ENCODE measurements at regions not wholly inside any gene's neighbourhood (a gene's known extent, or its start where the extent isn't known, plus 50 kb on each side); places are given as distances from the start of the nearest gene placed in this dataset.

- Histone ChIP-seq H3K9ac (no peak overlapping the region), H3K27ac (no peak overlapping the region), H3K4me2 (no peak overlapping the region), H3K79me2 (ENCODE audit: insufficient read depth, low read depth) (no peaks in the 10 kb centered on the region), H3K27me3 (ENCODE audit: insufficient read depth, low read depth) (no peaks in the 10 kb centered on the region), H3K36me3 (ENCODE audit: insufficient read depth) (no peaks in the 10 kb centered on the region), H3K4me3 (IDR thresholded peaks at IDR 0.05; ENCODE audit: insufficient read depth, low read depth, low read length) (no peak overlapping the region), H4K20me1 (ENCODE audit: insufficient read depth) (no peaks in the 10 kb centered on the region), H2AFZ (ENCODE audit: low read depth) (no peak overlapping the region), H3K4me1 (ENCODE audit: low read depth, poor library complexity, severe bottlenecking) (no peaks in the 10 kb centered on the region)
- no peak for TF ChIP-seq CTCF (conservative IDR thresholded peaks at IDR 0.05; ENCODE audit: low read depth, low read length)
Observed at GRCh38 chrX:117752745-117753144, 363.9 kb downstream of the KLHL13 start.

- H3K4me2 ChIP-seq: no peak overlapping the region
- no peak for TF ChIP-seq CTCF (conservative IDR thresholded peaks at IDR 0.05; ENCODE audit: low read depth, low read length)
- H3K4me1 ChIP-seq (ENCODE audit: low read depth, poor library complexity, severe bottlenecking): no peaks in the 10 kb centered on the region
Observed at GRCh38 chrX:117751155-117751554, 365.5 kb downstream of the KLHL13 start.

GRCh38 chrX:117744958-117745357, 371.7 kb downstream of the KLHL13 start:
- TF ChIP-seq CTCF (conservative IDR thresholded peaks at IDR 0.05; ENCODE audit: low read depth, low read length): no peak
- H2AFZ ChIP-seq (ENCODE audit: low read depth): no peak overlapping the region
- no peaks in the 10 kb centered on the region for H3K4me1 ChIP-seq (ENCODE audit: low read depth, poor library complexity, severe bottlenecking)
- no peaks in the 10 kb centered on the region for H3K27me3 ChIP-seq (ENCODE audit: insufficient read depth, low read depth)
- H3K9ac ChIP-seq: no peak overlapping the region
- no peaks in the 10 kb centered on the region for H4K20me1 ChIP-seq (ENCODE audit: insufficient read depth)
- no peak overlapping the region for H3K4me2 ChIP-seq
- no peaks in the 10 kb centered on the region for H3K36me3 ChIP-seq (ENCODE audit: insufficient read depth)
- no peaks in the 10 kb centered on the region for H3K79me2 ChIP-seq (ENCODE audit: insufficient read depth, low read depth)
- H3K4me3 ChIP-seq (IDR thresholded peaks at IDR 0.05; ENCODE audit: insufficient read depth, low read depth, low read length): no peak overlapping the region
- H3K27ac ChIP-seq: no peak overlapping the region

More at GRCh38 chrX:117751155-117751554, 365.5 kb downstream of the KLHL13 start:
- H3K27me3 ChIP-seq (ENCODE audit: insufficient read depth, low read depth): no peaks in the 10 kb centered on the region
- H3K9ac ChIP-seq: no peak overlapping the region
- no peaks in the 10 kb centered on the region for H3K36me3 ChIP-seq (ENCODE audit: insufficient read depth)
- H3K27ac ChIP-seq: no peak overlapping the region
- no peaks in the 10 kb centered on the region for H4K20me1 ChIP-seq (ENCODE audit: insufficient read depth)
- H3K4me3 ChIP-seq (IDR thresholded peaks at IDR 0.05; ENCODE audit: insufficient read depth, low read depth, low read length): no peak overlapping the region
- H2AFZ ChIP-seq (ENCODE audit: low read depth): no peak overlapping the region
- no peaks in the 10 kb centered on the region for H3K79me2 ChIP-seq (ENCODE audit: insufficient read depth, low read depth)

- H3K27ac ChIP-seq: no peak overlapping the region
- no peaks in the 10 kb centered on the region for H3K4me1 ChIP-seq (ENCODE audit: low read depth, poor library complexity, severe bottlenecking)
- H3K4me2 ChIP-seq: no peak overlapping the region
- no peak overlapping the region for H2AFZ ChIP-seq (ENCODE audit: low read depth)
- no peaks in the 10 kb centered on the region for H3K36me3 ChIP-seq (ENCODE audit: insufficient read depth)
- TF ChIP-seq CTCF (conservative IDR thresholded peaks at IDR 0.05; ENCODE audit: low read depth, low read length): peak; percentile 42
- no peak overlapping the region for H3K9ac ChIP-seq
- no peaks in the 10 kb centered on the region for H3K79me2 ChIP-seq (ENCODE audit: insufficient read depth, low read depth)
- H3K27me3 ChIP-seq (ENCODE audit: insufficient read depth, low read depth): no peaks in the 10 kb centered on the region
- no peak overlapping the region for H3K4me3 ChIP-seq (IDR thresholded peaks at IDR 0.05; ENCODE audit: insufficient read depth, low read depth, low read length)
- no peaks in the 10 kb centered on the region for H4K20me1 ChIP-seq (ENCODE audit: insufficient read depth)
Observed at GRCh38 chrX:117743469-117744251, 372.9 kb downstream of the KLHL13 start.

Measured in KMS-11 (cell line).